ENCODE measurements at regions not wholly inside any gene's neighbourhood (a gene's known extent, or its start where the extent isn't known, plus 50 kb on each side); places are given as distances from the start of the nearest gene placed in this dataset.
"Not testable (repeated sequence)": the region's sequence is repeated elsewhere in the genome, so short reads cannot be mapped to it uniquely, and the experiment has no call there.

DNA sequence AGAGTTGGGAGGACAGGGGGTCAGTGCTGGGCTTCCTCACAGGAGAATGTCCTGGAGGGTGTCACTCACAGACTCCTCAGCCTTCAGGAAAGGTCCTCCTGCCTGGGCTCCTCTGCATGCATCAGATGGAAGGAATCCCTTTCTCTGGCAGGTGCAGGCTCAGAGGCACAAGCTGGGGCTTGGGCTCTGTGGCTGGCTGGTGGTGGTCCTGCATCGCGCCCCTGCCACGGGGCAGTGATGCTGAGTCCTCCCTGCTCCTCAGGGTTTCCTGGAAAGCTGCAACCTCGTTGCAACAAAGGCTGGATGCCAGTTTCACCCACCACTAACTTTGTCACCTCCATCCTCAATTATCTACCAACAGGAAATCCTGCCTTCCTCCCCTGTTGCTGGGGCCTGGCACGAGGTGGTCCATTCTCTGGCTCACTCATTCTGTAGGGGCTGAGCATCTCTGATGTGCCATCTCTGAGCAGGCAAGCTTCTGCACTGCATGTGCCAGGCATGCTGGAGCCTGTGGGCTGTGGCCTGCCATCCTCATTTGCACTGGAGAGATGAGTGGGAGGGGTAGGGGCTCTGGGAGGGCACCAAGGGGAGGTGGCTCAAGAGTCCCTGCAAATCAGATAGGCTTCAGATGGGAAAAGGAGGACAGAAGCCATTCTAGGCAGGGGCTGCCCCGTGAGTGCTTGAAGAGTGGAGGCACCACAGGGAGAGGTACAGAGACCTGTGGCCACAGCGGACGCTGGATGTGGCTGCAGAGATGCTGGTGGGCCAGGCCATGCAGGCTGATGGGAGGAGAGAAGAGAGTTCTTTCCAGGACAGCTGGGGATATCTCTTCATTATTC lies 272.6 kb upstream of the HS6ST1 start:
- H3K27ac Mint-ChIP-seq = no peak overlapping the region
- H3K9me3 Mint-ChIP-seq = peaks cover 0 to 2% of the 10 kb centered on the region in 2 donors
- no peak for DNase-seq
- peaks cover 8% of the 10 kb centered on the region for H3K27me3 Mint-ChIP-seq (ENCODE audit: low read depth)
- H3K4me1 Mint-ChIP-seq (ENCODE audit: low read depth) = no peaks in the 10 kb centered on the region
- H3K36me3 Mint-ChIP-seq (ENCODE audit: insufficient read depth in 2 of 2) = no peaks in the 10 kb centered on the region
- no peak for ATAC-seq (replicated peaks in 1 of 2)
- no peak overlapping the region for H3K4me3 Mint-ChIP-seq

DNA sequence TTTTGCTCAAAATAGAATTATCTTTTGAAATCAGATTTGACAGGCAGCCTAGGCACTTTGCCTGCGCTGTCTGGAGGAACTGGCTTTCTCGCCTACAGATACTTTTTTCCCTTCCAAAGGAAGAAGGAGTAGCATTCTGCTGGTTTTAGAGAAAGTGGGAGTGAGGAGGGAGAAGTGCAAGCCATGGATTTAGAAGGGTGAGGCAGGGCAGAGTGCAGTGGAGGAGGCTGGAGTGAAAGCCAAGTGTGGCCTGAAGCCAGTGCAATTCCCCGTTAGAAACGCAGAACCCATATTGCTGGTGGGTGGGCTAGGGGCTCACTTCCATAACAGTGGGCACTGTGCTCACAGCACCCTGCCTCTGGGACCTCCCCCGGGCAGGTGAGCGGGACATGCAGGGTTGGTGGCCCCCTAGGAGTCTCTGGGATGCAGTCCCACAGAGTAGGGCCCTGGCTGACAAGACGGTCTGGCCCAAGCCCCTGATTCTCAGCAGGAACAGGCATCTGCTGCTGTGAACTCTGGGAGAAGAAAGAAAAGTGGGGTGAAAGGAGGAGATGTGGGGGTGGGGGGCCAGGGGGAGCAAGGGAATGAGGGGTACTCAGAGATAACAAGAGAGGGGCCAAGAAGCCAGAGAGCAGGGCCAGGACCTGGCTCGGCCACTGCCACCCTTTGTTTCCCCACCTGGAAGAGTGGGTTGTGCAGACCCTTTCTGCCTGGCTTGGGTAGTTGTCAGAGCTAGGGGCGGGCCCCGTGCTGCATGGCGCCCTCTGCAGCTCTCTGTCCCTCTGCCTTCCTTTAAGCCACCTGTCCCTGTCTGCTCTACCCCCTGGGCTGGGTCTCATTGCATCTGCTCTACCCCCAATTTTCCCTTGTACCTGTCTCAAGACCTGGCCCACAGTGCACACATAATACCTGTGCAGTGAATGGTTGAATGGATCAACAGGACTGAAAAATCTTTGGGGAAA lies 273.5 kb upstream of the HS6ST1 start:
- Mint-ChIP-seq H3K27me3 (ENCODE audit: low read depth) (peaks cover 8% of the 10 kb centered on the region), H3K4me1 (ENCODE audit: low read depth) (no peaks in the 10 kb centered on the region), H3K36me3 (ENCODE audit: insufficient read depth in 2 of 2) (no peaks in the 10 kb centered on the region), H3K4me3 (no peak overlapping the region), H3K9me3 (peaks cover 0 to 2% of the 10 kb centered on the region in 2 donors), H3K27ac (no peak overlapping the region)
- ATAC-seq (replicated peaks in 1 of 2) = no peak
- DNase-seq = no peak

DNA sequence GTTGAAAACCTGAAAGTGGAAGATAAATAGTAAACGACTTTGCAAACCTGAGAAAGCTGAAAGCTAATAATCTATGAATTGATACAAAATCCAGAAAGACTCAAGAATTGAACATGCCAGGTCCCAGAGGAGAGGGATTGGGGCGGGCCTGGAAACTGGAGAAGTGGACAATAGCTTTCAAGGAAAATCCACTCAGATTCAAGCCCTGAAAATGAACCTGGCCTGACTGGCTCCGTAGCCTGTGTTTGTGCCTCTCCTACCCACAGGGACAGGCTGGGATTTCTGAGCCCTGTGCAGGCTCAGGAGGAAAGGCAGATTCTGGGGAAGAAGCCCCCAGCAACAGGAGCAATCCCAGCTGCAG lies 274.8 kb upstream of the HS6ST1 start:
- Mint-ChIP-seq H3K4me3 (no peak overlapping the region), H3K27ac (no peak overlapping the region), H3K9me3 (no peaks in the 10 kb centered on the region), H3K36me3 (ENCODE audit: insufficient read depth in 2 of 2) (no peaks in the 10 kb centered on the region), H3K27me3 (ENCODE audit: low read depth) (peaks cover 8% of the 10 kb centered on the region), H3K4me1 (ENCODE audit: low read depth) (no peaks in the 10 kb centered on the region)
- ATAC-seq (replicated peaks in 1 of 2) (no peak), DNase-seq (no peak)

DNA sequence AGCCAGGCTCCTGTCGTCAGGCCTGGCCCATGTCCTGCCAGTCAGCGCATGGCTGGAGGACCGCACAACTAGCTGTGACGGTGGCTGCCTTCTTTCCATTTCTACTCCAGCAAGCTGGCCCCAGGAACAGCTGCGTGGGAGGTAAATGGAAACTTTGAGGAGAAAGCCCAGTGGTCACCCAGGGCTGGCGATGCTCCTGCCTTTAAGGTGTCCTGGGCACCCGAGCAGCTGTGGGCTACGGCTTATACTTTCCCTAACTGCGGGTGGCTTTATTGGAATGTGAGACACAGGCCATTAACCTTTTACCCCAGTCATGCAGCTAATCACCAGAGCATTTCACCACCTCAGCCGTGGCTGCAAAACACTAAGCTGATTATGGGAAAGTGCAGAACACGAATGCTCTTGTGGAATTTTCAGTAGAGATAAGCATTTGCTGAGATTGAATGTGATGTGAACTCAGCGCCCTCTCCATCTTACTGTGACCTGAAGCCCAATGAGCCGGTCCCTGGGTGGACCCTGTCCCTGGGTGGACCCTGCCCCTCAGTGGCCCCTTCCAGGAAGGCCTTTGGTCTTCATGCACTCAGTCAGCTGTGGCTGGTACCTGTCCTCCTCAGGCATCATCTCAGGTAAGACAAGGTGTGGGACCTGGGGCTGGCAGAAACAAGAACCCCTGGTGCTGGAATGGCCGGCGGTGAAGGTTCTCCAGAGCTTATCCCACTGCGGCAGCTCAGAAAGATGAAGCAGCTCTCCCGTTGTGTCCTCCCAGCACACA lies 275.4 kb upstream of the HS6ST1 start:
- peaks cover 4% of the 10 kb centered on the region for H3K27me3 Mint-ChIP-seq (ENCODE audit: low read depth)
- H3K4me1 Mint-ChIP-seq (ENCODE audit: low read depth) = no peaks in the 10 kb centered on the region
- H3K9me3 Mint-ChIP-seq = no peaks in the 10 kb centered on the region
- H3K36me3 Mint-ChIP-seq (ENCODE audit: insufficient read depth in 2 of 2) = no peaks in the 10 kb centered on the region
- no peak for ATAC-seq (replicated peaks in 1 of 2)
- DNase-seq = no peak
- H3K27ac Mint-ChIP-seq = no peak overlapping the region
- no peak overlapping the region for H3K4me3 Mint-ChIP-seq

DNA sequence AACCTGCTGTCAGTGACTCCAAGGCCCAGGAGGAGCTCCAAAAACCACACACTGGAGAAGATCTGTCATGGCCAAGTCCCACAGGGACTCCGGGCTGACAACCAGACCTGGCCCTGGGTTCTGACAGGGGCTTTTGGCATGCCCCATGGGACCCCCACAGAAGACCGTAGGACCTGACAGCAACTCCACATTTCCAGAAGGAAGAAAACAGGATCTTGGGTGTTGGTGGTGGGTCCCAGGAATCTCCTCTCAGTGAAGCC lies 275.9 kb upstream of the HS6ST1 start:
- Mint-ChIP-seq H3K27me3 (ENCODE audit: low read depth) (no peaks in the 10 kb centered on the region), H3K27ac (no peak overlapping the region), H3K4me3 (no peak overlapping the region), H3K9me3 (no peaks in the 10 kb centered on the region), H3K4me1 (ENCODE audit: low read depth) (no peaks in the 10 kb centered on the region), H3K36me3 (ENCODE audit: insufficient read depth in 2 of 2) (no peaks in the 10 kb centered on the region)
- DNase-seq (no peak), ATAC-seq (replicated peaks in 1 of 2) (no peak)

DNA sequence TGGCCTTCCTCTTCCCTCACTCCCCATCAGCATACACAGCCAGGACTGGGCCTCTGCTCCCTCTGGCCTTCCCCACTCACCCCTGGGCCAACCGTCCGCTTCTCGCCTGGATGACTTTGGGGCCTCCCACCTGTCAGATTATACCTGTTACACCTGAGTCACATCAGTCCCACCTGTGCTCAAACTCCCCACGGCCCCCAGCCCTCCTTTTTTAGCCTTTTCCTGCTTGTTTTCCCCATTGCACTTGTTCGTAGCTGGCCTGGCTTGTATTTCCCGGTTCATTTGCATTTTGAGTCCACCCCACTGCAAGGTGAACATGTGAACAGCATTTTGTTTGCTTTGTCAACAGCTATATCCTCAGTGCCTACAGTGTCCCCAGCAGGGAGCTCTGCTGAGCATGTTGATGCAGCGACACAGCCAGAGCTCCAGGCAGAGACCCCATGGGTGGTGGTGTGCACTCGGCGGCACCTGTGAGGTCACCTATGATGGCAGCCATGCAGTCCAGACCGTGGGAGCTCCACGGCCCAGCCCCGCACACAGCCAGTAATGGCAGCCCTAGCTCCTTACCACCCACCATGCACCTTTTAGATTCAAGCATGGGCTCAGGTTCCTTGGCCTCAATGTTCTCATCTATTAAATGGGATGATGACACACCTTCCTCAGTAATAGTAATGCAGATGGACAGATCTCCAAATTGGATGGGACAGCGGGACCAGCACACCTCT lies 276.4 kb upstream of the HS6ST1 start:
- Mint-ChIP-seq H3K4me3 (no peak overlapping the region), H3K9me3 (no peaks in the 10 kb centered on the region), H3K27ac (no peak overlapping the region), H3K4me1 (ENCODE audit: low read depth) (no peaks in the 10 kb centered on the region), H3K36me3 (ENCODE audit: insufficient read depth in 2 of 2) (no peaks in the 10 kb centered on the region), H3K27me3 (ENCODE audit: low read depth) (no peaks in the 10 kb centered on the region)
- DNase-seq (no peak), ATAC-seq (replicated peaks in 1 of 2) (no peak)

DNA sequence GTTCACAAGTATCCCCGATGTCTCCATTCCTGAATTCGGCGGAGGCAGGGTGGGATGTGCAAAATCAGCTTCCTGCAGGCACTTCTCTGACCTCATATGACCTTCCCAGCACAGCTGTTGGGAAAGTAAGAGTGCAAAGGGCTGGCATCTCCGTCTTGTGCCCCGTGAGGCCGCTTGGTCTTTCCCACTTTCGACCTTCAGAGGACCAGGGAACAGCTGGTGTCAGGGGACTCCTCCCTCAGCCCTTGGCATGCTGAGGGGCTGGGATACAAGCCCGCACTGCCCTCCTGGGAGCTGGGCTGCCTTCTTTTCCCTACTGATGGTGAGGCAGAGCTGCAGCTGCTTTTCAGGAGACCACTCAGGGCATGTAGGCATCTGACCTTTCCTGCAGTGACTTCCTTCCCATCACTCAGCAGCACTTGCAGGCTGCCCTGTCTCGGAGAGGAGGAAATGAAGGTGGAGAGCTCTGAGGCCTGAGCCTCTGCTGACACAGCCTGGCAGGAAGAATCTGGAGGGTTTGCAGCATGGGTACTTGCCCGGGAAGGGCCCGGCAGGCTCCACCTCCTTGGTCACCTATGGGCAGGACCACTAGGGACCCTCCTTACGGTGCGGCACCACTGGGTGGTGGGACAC lies 277.2 kb upstream of the HS6ST1 start:
- Mint-ChIP-seq H3K27ac (no peak overlapping the region), H3K4me3 (no peak overlapping the region), H3K27me3 (ENCODE audit: low read depth) (no peaks in the 10 kb centered on the region), H3K4me1 (ENCODE audit: low read depth) (no peaks in the 10 kb centered on the region), H3K9me3 (no peaks in the 10 kb centered on the region), H3K36me3 (ENCODE audit: insufficient read depth in 2 of 2) (no peaks in the 10 kb centered on the region)
- DNase-seq (no peak), ATAC-seq (replicated peaks in 1 of 2) (no peak)

DNA sequence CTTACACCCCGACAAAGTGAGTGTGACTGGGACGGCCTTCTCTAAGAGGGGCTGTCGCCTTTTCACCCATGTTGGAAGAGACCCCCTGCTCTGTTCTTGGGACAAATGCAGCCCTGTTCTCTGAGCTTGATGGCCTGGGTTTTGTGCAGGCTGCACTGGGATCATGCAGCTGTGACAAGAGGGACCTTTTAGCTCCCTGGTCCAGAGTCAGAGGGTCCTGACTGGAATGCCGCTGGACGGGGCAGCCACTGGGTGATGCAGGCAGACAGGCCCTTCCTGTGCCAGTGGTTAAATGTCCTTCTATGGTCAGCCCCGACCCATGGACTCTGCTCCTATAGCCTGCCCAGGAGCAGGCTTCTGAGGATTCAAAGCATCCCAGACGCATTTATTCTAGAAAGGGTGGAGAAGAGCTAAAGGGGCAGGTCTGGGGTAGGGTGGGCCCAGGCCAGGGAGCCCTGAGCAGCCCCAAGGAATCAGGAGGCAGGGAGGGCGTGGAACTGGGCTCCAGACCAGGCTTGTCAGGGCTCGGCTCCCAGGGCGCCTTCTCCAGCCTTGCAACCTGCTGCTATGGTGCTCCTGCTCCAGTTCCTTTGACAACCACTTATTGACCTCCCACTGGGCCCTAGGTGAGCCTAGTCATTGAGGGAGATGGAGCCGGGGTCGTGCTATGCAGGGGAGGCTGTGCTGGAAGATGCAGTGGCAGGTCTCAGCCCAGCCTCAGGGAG lies 277.9 kb upstream of the HS6ST1 start:
- ATAC-seq (replicated peaks in 1 of 2) (no peak), DNase-seq (no peak)
- Mint-ChIP-seq H3K27ac (no peak overlapping the region), H3K27me3 (ENCODE audit: low read depth) (no peaks in the 10 kb centered on the region), H3K9me3 (no peaks in the 10 kb centered on the region), H3K36me3 (ENCODE audit: insufficient read depth in 2 of 2) (no peaks in the 10 kb centered on the region), H3K4me3 (no peak overlapping the region), H3K4me1 (ENCODE audit: low read depth) (no peaks in the 10 kb centered on the region)

DNA sequence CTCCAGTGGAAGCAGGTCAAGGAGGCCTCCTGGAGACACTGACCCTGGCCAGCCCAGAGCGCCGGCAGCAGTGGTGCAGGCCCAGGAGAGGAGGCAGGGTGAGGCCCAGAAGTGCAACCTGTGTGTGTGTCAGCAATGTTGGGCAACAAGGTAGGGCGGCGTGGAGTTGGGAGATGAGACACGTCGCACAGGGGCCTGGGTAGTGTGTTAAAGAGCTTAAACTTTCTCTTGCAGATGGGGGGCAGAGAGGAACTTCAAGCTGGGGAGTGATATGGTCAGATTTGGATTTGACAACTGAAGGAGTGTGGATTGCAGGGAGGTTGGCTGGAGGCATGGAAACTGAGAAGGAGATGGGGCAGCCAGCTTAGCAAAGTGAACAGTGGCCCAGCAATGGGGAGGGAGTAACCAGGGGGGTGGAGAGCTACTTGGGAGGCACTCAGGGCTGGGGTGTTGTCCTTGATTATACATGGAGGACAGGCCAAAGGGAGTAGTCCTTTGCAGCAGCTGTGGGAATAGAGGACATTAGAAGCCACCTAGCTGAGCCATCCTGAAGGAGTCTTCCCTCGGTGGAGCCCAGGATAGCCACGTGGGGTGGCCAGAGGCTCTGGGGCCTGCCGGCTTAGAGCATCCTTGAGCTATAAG lies 278.6 kb upstream of the HS6ST1 start:
- no peak overlapping the region for H3K4me3 Mint-ChIP-seq
- no peaks in the 10 kb centered on the region for H3K9me3 Mint-ChIP-seq
- ATAC-seq (replicated peaks in 1 of 2) (no peak), DNase-seq (no peak)
- no peaks in the 10 kb centered on the region for H3K27me3 Mint-ChIP-seq (ENCODE audit: low read depth)
- no peaks in the 10 kb centered on the region for H3K4me1 Mint-ChIP-seq (ENCODE audit: low read depth)
- no peaks in the 10 kb centered on the region for H3K36me3 Mint-ChIP-seq (ENCODE audit: insufficient read depth in 2 of 2)
- H3K27ac Mint-ChIP-seq = no peak overlapping the region

DNA sequence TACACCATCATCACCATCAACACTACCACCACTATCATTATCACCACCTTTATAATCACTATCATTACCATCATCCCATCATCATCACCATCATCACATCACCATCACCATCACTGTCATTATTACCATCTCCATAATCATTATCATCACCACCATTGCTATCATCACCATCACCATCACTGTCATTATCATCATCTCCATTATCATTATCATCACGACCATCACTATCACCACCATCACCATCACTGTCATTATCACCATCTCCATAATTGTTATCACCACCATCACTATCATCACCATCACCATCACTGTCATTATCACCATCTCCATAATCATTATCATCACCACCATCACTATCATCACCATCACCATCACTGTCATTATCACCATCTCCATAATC lies 279.6 kb upstream of the HS6ST1 start:
- not testable (repeated sequence) for H3K4me3 Mint-ChIP-seq; H3K9me3 Mint-ChIP-seq; H3K4me1 Mint-ChIP-seq (ENCODE audit: low read depth); ATAC-seq (replicated peaks in 1 of 2); H3K36me3 Mint-ChIP-seq (ENCODE audit: insufficient read depth in 2 of 2); H3K27ac Mint-ChIP-seq; H3K27me3 Mint-ChIP-seq (ENCODE audit: low read depth); DNase-seq

DNA sequence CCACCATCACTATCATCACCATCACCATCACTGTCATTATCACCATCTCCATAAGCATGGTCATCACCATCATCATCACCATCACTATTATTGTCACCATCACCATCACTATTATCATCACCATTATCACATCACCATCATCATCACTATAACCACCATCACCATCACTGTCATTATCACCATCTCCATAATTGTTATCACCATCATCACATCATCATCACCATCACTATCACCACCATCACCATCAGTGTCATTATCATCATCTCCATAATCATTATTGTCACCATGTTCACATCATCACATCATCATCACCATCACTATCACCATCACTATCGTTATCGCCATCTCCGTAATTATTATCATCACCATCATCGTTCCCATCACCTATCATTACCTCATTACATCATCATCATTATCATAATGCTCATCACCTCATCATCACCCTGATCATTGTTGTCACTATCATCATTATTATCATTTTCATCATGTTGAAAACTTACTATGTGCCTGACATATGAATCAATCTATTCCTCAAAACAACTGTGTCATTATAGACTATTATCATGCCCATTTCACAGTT lies 280.3 kb upstream of the HS6ST1 start:
- Mint-ChIP-seq H3K9me3 (no peaks in the 10 kb centered on the region), H3K27me3 (ENCODE audit: low read depth) (no peaks in the 10 kb centered on the region), H3K4me3 (no peak overlapping the region), H3K4me1 (ENCODE audit: low read depth) (no peaks in the 10 kb centered on the region), H3K36me3 (ENCODE audit: insufficient read depth in 2 of 2) (no peaks in the 10 kb centered on the region), H3K27ac (no peak overlapping the region)
- ATAC-seq (replicated peaks in 1 of 2) (no peak), DNase-seq (no peak)
